MCF 10A (cell line): ENCODE measurements at regions not wholly inside any gene's neighbourhood (a gene's known extent, or its start where the extent isn't known, plus 50 kb on each side); places are given as distances from the start of the nearest gene placed in this dataset.

ENCODE experiments used
- BruUV-seq: library from RNA; stranded (reverse); fragments of 400-500 nt; replicated peaks from 2 replicates; lab custom pipeline; 2021; lab: Mats Ljungman, UMichigan
- CTCF ChIA-PET: fragments of 300-600 bp; sonication (Branson Sonifier 250); formaldehyde crosslinking; extraction: SDS; loops from one replicate; lab custom pipeline; 2021; ENCODE audit warnings: antibody characterized with exemption, inconsistent platforms; lab: Yijun Ruan, JAX
- POLR2A ChIA-PET: fragments of 300-600, 350-650 bp; sonication (Branson Sonifier 250); formaldehyde crosslinking; extraction: SDS; loops from one replicate; lab custom pipeline; 2020; ENCODE audit warnings: antibody characterized with exemption, inconsistent platforms; lab: Yijun Ruan, JAX
- DNase-seq: peaks from one replicate; pipeline ENCODE4 v3.0.0-alpha.2; 2018; ENCODE audit not compliant: unreplicated experiment
- H3K27ac Mint-ChIP-seq: one replicate; pipeline ENCODE4 v1.8.0; 2022; ENCODE audit warnings: mild to moderate bottlenecking, low read depth, mixed read lengths; ENCODE audit not compliant: unreplicated experiment
- H3K27me3 Mint-ChIP-seq: one replicate; pipeline ENCODE4 v1.8.0; 2022; ENCODE audit warnings: mixed read lengths; ENCODE audit not compliant: insufficient read depth, unreplicated experiment
- H3K36me3 Mint-ChIP-seq: one replicate; pipeline ENCODE4 v1.8.0; 2022; ENCODE audit warnings: mild to moderate bottlenecking, moderate library complexity, mixed read lengths; ENCODE audit not compliant: insufficient read depth, unreplicated experiment
- H3K4me1 Mint-ChIP-seq: one replicate; pipeline ENCODE4 v1.8.0; 2022; ENCODE audit warnings: mixed read lengths; ENCODE audit not compliant: insufficient read depth, unreplicated experiment
- H3K4me3 Mint-ChIP-seq: one replicate; pipeline ENCODE4 v1.8.0; 2022; ENCODE audit warnings: mild to moderate bottlenecking, moderate library complexity, mixed read lengths; ENCODE audit not compliant: unreplicated experiment
- H3K9me3 Mint-ChIP-seq: one replicate; pipeline ENCODE4 v1.8.0; 2022; ENCODE audit warnings: mixed read lengths; ENCODE audit not compliant: unreplicated experiment
- intact Hi-C: fragments of 100-400 bp; cut with micrococcal nuclease; formaldehyde crosslinking; loops from 2 replicates; pipeline ENCODE4 v1.14.1; 2022
- TF ChIP-seq, protein P1 (sequence below): fragments of 200-600 bp; IDR thresholded peaks from one replicate; pipeline ENCODE4 v1.8.0; 2022; ENCODE audit warnings: antibody characterized with exemption, mild to moderate bottlenecking; ENCODE audit not compliant: unreplicated experiment

- Mint-ChIP-seq H3K27ac (no peak overlapping the region), H3K9me3 (no peaks in the 10 kb centered on the region), H3K4me1 (no peaks in the 10 kb centered on the region), H3K36me3 (no peaks in the 10 kb centered on the region), H3K27me3 (no peaks in the 10 kb centered on the region), H3K4me3 (no peak overlapping the region)
- DNase-seq, result no peak
- TF ChIP-seq, protein P1, sequence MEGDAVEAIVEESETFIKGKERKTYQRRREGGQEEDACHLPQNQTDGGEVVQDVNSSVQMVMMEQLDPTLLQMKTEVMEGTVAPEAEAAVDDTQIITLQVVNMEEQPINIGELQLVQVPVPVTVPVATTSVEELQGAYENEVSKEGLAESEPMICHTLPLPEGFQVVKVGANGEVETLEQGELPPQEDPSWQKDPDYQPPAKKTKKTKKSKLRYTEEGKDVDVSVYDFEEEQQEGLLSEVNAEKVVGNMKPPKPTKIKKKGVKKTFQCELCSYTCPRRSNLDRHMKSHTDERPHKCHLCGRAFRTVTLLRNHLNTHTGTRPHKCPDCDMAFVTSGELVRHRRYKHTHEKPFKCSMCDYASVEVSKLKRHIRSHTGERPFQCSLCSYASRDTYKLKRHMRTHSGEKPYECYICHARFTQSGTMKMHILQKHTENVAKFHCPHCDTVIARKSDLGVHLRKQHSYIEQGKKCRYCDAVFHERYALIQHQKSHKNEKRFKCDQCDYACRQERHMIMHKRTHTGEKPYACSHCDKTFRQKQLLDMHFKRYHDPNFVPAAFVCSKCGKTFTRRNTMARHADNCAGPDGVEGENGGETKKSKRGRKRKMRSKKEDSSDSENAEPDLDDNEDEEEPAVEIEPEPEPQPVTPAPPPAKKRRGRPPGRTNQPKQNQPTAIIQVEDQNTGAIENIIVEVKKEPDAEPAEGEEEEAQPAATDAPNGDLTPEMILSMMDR, result no peak
- intact Hi-C loops, result no loop called here
- ChIA-PET POLR2A (no interaction called here), CTCF (interaction anchor here (0.5 kb wide), 1 partner anchor 1588 kb away, joined by 3 read pairs; no protein-coding TSS in a partner anchor)
- BruUV-seq, result no TSS peak
Observed at GRCh38 chr4:100962698-100963097, 384.6 kb downstream of the PPP3CA start.

DNA sequence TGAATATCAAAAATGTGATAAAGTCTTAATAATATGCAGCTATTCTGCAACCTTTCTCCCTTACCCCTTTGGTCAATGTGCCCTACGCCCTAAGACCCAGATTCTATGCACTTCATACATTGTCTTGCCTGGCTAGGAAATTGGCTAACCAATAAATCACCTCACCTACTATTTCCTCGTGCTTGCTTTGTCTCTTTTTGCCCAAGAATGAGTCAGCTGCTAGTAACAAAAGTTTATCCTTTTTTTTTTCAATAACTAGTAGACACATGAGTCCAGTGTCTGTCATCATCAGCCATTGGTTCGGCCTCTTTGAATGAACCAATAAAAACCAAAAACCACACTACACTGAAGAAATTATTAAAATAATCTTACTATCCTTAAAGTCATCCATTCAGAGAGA, 387.1 kb downstream of the PPP3CA start:
- no peak for DNase-seq
- Mint-ChIP-seq H3K27ac (no peak overlapping the region), H3K4me3 (no peak overlapping the region), H3K9me3 (no peaks in the 10 kb centered on the region), H3K4me1 (no peaks in the 10 kb centered on the region), H3K36me3 (no peaks in the 10 kb centered on the region), H3K27me3 (no peaks in the 10 kb centered on the region)
- TF ChIP-seq, protein P1, result no peak
- ChIA-PET CTCF (interaction anchor here (0.7 kb wide), 2 partner anchors 74 to 191 kb away, joined by 3 read pairs; no protein-coding TSS in a partner anchor), POLR2A (no interaction called here)
- no TSS peak for BruUV-seq
- intact Hi-C loops, result no loop called here

DNA sequence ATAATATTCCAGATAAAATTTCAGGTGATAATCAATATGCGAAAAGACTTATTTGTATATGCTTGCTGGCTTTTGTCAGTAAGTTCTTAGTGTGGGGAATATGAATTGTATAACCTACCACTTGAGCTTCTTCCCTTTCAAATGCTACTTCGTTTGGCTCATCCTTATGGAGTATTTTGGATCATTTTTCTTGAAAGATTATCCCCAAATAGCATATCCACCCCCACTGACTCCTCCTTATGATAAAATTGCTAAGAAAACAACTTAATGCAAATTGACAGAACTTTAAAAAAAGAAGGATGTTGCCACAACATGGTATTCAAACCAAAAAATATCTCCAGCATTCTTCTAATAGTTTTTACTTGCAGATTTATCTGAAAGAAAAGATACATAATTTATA, 393.3 kb downstream of the PPP3CA start:
- CTCF ChIA-PET, result no interaction called here
- Mint-ChIP-seq H3K27ac (no peak overlapping the region), H3K36me3 (no peaks in the 10 kb centered on the region), H3K27me3 (no peaks in the 10 kb centered on the region), H3K4me1 (no peaks in the 10 kb centered on the region), H3K4me3 (no peak overlapping the region), H3K9me3 (no peaks in the 10 kb centered on the region)
- no TSS peak for BruUV-seq
- DNase-seq, result no peak
- intact Hi-C loops, result no loop called here
- POLR2A ChIA-PET, result interaction anchor here (1.0 kb wide), 1 partner anchor 28 kb away, joined by 5 read pairs; no protein-coding TSS in a partner anchor
- TF ChIP-seq, protein P1, result no peak

DNA sequence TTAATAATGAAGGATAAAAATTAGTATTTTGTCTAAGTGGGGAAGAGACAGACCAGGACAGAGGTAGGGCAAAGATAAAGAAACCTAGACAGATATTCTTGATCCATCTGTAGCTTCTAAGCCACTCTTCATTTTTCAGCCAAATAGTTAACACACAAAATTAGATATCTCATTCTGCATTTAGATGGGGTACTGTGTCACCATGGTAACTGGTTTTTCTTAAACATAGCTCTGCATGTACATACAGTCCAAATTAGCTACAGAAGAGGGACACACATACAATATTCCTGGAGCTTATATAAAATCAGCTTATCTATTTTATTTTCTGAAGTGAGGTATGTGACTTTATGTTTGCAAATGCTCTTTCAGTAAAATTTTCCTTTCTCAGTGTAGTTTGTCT, 393.7 kb downstream of the PPP3CA start:
- no TSS peak for BruUV-seq
- ChIA-PET POLR2A (interaction anchor here (0.7 to 1.0 kb wide), 2 partner anchors 18 to 28 kb away, joined by 3 to 5 read pairs; no protein-coding TSS in a partner anchor), CTCF (interaction anchor here (0.9 kb wide), 1 partner anchor 47 kb away, joined by 3 read pairs; no protein-coding TSS in a partner anchor)
- no peak overlapping the region for H3K4me3 Mint-ChIP-seq
- H3K27ac Mint-ChIP-seq, result no peak overlapping the region
- no peaks in the 10 kb centered on the region for H3K4me1 Mint-ChIP-seq
- TF ChIP-seq, protein P1, result no peak
- no peaks in the 10 kb centered on the region for H3K9me3 Mint-ChIP-seq
- H3K27me3 Mint-ChIP-seq, result no peaks in the 10 kb centered on the region
- H3K36me3 Mint-ChIP-seq, result no peaks in the 10 kb centered on the region
- intact Hi-C loops, result no loop called here
- no peak for DNase-seq
